H1 (cell line): ENCODE measurements at regions not wholly inside any gene's neighbourhood (a gene's known extent, or its start where the extent isn't known, plus 50 kb on each side); places are given as distances from the start of the nearest gene placed in this dataset.

Experiments
- ASH2L ChIP-seq: fragments of 200-600, 300-600 bp; sonication (generic); IDR thresholded peaks from one replicate; pipeline ENCODE4 v1.7.1; 2017; ENCODE audit warnings: low read length
- BACH1 ChIP-seq: IDR thresholded peaks from 2 replicates; pipeline ENCODE4 v1.6.1; 2012; ENCODE audit warnings: low read length, improper control_type of control experiment
- CREB1 ChIP-seq: IDR thresholded peaks from 2 replicates; pipeline ENCODE4 v1.6.1; 2012; ENCODE audit warnings: inconsistent platforms
- MAFK ChIP-seq: IDR thresholded peaks from 2 replicates; pipeline ENCODE4 v1.6.1; 2012; ENCODE audit warnings: low read depth, mild to moderate bottlenecking, improper control_type of control experiment, low read length
- POLR2AphosphoS5 ChIP-seq: IDR thresholded peaks from 2 replicates; pipeline ENCODE4 v1.6.1; 2011; ENCODE audit warnings: low read depth, low read length
- RBBP5 ChIP-seq: IDR thresholded peaks from 2 replicates; pipeline ENCODE4 v1.7.1; 2012; ENCODE audit warnings: low read depth, mild to moderate bottlenecking, inconsistent platforms, low read length, moderate library complexity, borderline replicate concordance
- TF ChIP-seq, protein P1 (sequence below): fragments of 300-600 bp; sonication (generic); IDR thresholded peaks from 2 replicates; pipeline ENCODE4 v1.7.1; 2012; ENCODE audit warnings: low read length, moderate library complexity, mild to moderate bottlenecking, inconsistent platforms; ENCODE audit not compliant: insufficient replicate concordance

DNA sequence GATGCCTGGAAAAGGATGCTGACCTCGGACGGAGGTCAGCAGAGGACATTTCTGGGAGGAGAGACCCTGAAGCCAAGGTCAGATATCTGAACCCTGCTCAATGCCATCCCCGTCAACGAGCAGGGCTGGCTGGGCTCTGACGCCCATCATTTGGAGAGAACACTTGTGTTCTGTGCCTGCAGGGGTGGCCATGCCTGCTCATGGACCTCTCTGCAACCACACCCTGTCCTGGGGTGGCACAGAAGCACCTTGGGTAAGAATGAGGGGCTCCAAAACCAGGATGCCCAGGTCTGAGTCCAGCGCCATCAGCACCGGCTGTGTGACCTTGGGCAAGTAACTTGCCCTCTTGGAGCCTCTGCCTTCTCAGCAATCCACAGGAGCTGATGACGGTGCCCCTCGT, 293.7 kb upstream of the FOXF1 start (continued):
- TF ChIP-seq, protein P1, sequence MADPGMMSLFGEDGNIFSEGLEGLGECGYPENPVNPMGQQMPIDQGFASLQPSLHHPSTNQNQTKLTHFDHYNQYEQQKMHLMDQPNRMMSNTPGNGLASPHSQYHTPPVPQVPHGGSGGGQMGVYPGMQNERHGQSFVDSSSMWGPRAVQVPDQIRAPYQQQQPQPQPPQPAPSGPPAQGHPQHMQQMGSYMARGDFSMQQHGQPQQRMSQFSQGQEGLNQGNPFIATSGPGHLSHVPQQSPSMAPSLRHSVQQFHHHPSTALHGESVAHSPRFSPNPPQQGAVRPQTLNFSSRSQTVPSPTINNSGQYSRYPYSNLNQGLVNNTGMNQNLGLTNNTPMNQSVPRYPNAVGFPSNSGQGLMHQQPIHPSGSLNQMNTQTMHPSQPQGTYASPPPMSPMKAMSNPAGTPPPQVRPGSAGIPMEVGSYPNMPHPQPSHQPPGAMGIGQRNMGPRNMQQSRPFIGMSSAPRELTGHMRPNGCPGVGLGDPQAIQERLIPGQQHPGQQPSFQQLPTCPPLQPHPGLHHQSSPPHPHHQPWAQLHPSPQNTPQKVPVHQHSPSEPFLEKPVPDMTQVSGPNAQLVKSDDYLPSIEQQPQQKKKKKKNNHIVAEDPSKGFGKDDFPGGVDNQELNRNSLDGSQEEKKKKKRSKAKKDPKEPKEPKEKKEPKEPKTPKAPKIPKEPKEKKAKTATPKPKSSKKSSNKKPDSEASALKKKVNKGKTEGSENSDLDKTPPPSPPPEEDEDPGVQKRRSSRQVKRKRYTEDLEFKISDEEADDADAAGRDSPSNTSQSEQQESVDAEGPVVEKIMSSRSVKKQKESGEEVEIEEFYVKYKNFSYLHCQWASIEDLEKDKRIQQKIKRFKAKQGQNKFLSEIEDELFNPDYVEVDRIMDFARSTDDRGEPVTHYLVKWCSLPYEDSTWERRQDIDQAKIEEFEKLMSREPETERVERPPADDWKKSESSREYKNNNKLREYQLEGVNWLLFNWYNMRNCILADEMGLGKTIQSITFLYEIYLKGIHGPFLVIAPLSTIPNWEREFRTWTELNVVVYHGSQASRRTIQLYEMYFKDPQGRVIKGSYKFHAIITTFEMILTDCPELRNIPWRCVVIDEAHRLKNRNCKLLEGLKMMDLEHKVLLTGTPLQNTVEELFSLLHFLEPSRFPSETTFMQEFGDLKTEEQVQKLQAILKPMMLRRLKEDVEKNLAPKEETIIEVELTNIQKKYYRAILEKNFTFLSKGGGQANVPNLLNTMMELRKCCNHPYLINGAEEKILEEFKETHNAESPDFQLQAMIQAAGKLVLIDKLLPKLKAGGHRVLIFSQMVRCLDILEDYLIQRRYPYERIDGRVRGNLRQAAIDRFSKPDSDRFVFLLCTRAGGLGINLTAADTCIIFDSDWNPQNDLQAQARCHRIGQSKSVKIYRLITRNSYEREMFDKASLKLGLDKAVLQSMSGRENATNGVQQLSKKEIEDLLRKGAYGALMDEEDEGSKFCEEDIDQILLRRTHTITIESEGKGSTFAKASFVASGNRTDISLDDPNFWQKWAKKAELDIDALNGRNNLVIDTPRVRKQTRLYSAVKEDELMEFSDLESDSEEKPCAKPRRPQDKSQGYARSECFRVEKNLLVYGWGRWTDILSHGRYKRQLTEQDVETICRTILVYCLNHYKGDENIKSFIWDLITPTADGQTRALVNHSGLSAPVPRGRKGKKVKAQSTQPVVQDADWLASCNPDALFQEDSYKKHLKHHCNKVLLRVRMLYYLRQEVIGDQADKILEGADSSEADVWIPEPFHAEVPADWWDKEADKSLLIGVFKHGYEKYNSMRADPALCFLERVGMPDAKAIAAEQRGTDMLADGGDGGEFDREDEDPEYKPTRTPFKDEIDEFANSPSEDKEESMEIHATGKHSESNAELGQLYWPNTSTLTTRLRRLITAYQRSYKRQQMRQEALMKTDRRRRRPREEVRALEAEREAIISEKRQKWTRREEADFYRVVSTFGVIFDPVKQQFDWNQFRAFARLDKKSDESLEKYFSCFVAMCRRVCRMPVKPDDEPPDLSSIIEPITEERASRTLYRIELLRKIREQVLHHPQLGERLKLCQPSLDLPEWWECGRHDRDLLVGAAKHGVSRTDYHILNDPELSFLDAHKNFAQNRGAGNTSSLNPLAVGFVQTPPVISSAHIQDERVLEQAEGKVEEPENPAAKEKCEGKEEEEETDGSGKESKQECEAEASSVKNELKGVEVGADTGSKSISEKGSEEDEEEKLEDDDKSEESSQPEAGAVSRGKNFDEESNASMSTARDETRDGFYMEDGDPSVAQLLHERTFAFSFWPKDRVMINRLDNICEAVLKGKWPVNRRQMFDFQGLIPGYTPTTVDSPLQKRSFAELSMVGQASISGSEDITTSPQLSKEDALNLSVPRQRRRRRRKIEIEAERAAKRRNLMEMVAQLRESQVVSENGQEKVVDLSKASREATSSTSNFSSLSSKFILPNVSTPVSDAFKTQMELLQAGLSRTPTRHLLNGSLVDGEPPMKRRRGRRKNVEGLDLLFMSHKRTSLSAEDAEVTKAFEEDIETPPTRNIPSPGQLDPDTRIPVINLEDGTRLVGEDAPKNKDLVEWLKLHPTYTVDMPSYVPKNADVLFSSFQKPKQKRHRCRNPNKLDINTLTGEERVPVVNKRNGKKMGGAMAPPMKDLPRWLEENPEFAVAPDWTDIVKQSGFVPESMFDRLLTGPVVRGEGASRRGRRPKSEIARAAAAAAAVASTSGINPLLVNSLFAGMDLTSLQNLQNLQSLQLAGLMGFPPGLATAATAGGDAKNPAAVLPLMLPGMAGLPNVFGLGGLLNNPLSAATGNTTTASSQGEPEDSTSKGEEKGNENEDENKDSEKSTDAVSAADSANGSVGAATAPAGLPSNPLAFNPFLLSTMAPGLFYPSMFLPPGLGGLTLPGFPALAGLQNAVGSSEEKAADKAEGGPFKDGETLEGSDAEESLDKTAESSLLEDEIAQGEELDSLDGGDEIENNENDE, result no peak
- TF ChIP-seq POLR2AphosphoS5 (no peak), BACH1 (no peak), MAFK (no peak), CREB1 (no peak), ASH2L (no peak), RBBP5 (no peak)
